Cerebellar cortex (tissue), 1 donor: ENCODE measurements at regions not wholly inside any gene's neighbourhood (a gene's known extent, or its start where the extent isn't known, plus 50 kb on each side); places are given as distances from the start of the nearest gene placed in this dataset.
"Not testable (repeated sequence)": the region's sequence is repeated elsewhere in the genome, so short reads cannot be mapped to it uniquely, and the experiment has no call there.

Source experiments
- DNase-seq: peaks from one replicate; pipeline ENCODE4 v3.0.0-alpha.2; 2015; ENCODE audit warnings: low spot score

DNA sequence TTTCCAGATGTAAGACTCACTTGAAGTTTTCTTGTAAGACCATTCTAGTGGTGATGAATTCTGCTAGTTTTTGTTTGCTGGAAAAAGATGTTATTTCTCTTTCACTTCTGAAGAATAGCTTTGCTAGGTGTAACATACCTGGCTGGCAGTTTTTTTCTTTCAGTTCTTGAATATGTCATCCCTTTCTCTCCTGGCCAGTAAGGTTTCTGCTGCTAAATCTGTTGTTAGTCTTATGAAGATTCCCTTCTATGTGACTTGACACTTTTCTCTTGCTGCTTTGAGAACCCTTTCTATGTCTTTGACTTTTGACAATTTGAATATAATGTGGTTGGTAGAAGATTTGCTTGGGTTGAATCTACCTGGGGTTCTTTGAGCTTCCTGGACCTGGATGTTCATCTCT, 314.7 kb upstream of the NOX3 start:
- DNase-seq: no peak

GRCh38 chr6:155765275-155766194, 309.9 kb upstream of the NOX3 start:
- DNase-seq: no peak

DNA sequence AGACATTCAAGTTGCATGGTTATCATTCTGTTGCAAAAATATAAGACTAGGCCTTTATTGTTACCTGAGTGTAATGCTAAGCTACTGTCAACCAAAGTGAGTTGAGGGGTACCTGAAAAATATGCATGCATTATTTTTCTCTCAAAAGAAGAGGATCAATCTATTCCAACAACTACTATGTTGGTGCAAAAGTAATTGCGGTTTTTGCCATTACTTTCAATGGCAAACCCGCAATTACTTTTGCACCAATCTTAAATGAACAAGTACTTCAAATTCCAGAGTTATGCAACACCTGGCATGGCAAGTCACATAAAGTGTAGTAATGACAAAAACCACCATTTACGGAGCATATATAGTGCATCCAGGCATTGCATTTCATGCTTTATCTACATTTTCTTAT, 307.0 kb upstream of the NOX3 start:
- no peak for DNase-seq

DNA sequence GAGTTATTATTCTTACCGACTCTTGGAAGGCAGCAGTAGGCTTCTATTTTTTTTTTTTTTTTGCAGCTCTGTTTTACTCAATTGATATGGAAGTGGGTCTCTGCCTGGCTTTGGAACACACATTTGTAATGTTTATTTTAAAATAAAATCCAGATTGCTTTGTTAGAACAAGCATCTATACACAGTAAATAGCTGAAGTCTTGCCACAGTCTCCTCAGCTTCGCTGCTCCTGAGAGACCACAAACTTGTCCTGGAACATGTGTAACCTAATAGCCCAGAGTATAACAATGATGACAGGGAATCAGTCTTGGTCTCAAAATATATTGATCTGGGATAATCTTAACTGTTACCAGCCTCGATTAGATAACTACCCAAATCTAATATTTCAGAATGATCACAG, 299.8 kb upstream of the NOX3 start:
- no peak for DNase-seq

GRCh38 chr6:155748778-155749177, 293.1 kb upstream of the NOX3 start:
- DNase-seq: not testable (repeated sequence)

DNA sequence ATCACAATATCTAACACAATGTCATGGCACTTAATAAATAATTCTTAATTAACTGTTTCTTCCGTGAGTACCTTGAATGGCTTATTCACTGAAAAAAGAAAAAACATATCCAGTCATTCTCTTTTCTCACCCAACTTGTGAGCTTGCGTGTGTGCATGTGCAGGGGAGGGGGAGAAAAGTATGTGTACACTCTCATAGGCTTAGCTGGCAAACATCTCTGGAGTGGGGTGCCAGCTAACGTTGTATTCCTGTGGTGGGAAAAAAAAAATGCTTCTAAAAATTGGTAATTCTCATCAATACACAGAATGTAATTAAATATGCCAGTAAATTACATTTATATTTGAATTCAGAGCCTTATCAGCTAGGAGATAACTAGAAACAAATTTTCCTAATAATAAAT, 291.9 kb upstream of the NOX3 start:
- DNase-seq: no peak

DNA sequence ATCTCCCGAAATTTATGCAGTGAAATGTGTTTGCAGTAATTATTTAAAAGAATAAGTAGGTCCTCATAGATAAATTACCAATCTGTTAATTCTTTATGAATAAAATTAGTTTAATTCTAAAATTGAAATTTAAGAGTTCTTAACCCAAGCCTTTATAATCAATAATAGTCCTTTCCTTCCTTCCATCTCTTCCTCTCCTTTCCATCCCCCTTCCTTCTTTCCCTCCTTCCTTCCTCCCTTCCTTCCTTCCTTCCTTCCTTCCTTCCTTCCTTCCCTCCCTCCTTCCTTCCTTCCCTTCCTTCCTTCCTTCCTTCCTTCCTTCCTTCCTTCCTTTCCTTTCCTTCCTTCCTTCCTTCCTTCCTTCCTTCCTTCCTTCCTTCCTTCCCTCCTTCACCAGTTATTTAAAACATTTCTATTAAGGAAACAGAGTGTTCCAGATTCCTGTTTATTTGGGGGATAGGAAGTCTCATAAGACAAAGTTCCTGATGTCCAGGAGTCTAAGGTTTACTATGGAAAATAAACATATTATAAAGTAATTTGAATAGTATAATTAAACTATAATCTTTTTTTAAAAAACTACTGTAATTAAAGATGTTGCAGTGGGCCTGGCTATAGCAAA, 285.3 kb upstream of the NOX3 start:
- DNase-seq: no peak

DNA sequence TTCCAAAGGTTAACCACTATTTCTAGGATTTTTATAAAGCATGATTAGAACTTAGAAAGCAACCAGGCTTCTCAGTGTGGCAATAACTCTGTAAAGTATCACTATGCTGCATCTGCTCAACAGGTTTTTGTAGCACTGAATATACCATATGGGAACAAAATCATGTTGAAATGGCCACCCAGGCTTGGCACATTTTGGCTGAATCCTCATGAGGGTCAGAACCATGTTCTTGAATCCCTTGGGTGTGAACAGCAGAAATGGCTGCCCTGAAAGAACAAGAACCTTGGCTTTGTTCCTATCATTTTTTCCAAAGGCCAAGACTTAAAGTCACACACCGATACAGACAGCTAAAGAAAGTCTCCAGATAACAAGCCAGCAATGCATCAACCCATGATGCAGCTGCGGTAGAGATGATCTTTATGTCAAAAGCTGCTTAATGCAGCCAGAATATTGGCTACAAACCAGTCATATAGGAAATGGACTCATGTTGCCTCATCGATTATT, 283.0 kb upstream of the NOX3 start:
- DNase-seq: no peak

- no peak for DNase-seq
These were observed 261.7 kb upstream of the NOX3 start for GRCh38 chr6:155717374-155717773.

DNA sequence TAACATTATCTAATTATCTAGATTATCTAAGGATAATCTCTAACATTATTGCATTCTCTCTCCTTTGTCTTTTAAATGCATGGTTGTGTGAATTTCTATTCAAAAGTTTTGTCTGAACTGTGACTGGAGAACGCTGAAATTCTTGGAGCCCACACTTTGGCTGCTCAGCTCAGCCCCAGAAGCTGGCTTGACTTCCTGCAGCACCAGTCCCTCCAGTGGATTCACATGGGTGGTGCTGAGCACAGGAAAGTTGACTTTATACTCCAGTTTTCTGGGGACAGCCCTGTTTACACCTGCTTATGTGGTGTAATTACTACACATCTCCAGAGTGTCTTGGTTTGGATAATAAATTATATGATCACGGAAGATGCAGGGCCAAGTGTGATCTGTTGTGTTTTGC, 255.1 kb upstream of the NOX3 start:
- no peak for DNase-seq

DNA sequence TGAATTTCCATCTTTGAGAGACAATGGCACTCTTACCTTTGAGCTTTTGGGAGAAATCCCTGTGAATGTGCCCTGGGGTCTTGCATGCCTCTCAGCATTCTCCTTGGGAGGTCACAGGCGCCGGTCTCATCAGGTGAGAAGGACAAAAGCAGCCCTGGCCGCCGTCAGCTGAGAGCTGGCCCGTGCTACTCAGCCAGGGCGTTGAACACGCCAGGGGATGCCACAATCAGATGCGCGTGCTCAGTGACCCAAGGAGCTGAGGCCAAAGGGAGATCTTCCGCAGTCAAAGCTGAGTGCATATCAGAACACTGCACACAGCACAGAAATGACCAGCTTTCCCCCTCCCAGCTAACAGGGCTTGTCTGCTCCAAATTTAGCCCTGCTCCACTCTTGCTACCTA, 253.6 kb upstream of the NOX3 start:
- no peak for DNase-seq

DNA sequence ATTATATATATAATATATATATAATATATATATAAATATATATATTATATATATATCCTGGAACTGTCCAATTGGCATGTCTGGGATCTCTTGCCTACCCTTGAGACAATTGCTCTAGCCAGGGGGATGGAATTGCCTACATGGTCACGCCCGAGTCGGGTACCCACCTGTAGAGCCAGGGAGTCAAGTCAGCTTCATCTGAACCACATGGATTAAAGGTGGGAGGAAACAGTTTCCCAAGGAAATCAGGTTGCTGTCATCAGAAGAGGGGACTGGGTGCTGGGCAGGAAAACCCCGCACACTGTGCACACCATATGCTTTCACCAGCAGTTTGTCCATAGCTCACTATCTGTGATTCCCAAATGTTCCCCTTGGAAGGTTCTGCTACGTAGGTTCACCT, 252.5 kb upstream of the NOX3 start:
- DNase-seq: no peak

DNA sequence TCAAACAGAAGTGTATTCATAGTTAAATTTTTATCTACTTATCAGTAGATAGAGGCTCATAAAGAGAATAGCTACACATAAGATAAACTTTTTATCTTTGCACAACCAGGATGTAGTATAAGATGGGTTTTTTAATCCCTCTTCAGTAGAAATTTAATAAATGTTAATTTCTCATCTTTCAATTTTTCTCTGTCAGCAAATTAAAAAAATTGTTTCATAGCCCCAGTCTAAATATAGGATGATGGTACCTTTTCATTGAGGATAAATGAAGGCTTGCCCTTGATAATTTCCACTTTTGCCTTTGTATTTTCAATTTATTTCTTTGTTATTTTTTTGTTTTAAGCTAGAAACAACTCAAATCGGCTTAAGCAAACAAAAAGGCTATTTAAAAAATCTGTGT, 251.2 kb upstream of the NOX3 start:
- DNase-seq: no peak

- DNase-seq: no peak
These were observed 250.7 kb upstream of the NOX3 start for GRCh38 chr6:155706341-155706740.

- DNase-seq: no peak
These were observed 245.7 kb upstream of the NOX3 start for GRCh38 chr6:155701342-155701741.

DNA sequence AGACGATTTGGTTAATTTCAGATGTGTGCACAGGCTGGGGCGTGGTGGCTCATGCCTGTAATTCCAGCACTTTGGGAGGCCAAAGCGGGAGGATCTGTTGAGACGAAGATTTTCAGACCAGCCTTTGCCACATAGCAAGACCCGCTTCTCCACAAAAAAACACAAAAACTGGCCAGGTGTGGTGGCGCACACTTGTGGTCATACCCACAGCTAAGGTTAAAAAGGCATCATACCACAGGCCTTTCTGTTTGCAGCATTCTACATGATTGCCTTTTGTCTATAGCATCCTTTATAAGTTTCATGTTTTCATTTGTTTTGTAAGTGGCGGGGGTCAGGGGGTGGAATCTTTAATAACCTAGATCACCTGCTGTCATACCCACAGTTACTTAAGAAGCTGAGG, 239.9 kb upstream of the NOX3 start:
- DNase-seq: no peak

DNA sequence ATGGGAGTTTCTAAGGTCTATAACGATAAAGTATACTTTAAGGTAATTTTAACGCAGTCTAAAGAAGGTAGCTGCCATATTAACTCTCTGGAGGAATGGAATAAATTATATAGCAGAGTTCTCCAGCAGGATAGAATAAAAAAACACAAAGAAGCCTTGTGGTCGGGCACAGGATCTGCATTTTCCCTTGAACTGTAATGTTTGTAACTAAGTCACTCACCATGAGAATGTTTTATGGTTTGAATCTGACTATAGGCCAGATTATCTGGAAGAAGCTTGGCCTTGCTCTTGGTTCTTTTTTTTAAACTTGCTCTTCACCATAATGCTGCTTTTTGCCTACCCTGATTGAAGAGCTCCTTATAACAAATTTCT, 238.8 kb upstream of the NOX3 start:
- DNase-seq: no peak

GRCh38 chr6:155693573-155694418, 238.2 kb upstream of the NOX3 start:
- no peak for DNase-seq

- DNase-seq: no peak
These were observed 235.2 kb upstream of the NOX3 start for GRCh38 chr6:155690820-155691219.

GRCh38 chr6:155687645-155688044, 232.0 kb upstream of the NOX3 start:
- no peak for DNase-seq

DNA sequence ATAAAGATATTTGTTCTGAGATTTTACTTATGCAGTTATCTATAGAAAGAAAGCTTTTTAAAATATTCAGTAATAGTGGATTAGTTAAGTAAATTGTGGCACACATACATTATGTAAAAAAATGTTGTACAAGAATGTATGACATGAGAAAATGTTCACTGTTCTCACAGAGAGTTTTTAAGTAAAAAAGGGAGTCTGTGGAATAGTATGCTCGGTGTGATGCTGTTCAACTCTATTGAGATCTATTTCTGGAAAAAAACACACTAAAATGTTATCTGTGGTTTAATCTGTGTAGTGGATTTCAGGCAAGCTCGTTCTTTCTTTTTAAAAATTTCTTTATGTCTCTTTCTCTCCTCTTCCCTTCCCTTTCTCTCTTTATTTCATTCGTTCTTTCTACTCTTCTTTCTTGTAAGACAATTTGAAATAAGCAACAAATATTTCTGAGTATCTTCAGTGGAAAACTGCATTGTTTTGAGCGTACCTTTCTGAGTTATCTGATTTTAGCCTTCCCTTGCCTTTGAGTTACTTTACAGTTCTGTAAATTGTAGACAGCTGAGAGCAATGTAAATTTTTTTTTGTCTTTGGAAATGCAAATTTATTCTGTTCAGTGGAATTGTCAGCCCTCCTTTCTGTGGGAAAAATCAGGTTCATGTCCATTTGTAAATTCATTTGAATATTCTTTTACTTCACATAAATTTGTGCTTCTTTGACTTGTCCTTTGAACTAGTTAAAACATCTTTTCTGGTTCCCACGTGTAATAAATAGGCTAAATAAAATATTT, 229.0 kb upstream of the NOX3 start:
- DNase-seq: no peak

GRCh38 chr6:155678361-155678760, 222.7 kb upstream of the NOX3 start:
- DNase-seq: no peak
